ENCODE measurements at regions not wholly inside any gene's neighbourhood (a gene's known extent, or its start where the extent isn't known, plus 50 kb on each side); places are given as distances from the start of the nearest gene placed in this dataset.

DNA sequence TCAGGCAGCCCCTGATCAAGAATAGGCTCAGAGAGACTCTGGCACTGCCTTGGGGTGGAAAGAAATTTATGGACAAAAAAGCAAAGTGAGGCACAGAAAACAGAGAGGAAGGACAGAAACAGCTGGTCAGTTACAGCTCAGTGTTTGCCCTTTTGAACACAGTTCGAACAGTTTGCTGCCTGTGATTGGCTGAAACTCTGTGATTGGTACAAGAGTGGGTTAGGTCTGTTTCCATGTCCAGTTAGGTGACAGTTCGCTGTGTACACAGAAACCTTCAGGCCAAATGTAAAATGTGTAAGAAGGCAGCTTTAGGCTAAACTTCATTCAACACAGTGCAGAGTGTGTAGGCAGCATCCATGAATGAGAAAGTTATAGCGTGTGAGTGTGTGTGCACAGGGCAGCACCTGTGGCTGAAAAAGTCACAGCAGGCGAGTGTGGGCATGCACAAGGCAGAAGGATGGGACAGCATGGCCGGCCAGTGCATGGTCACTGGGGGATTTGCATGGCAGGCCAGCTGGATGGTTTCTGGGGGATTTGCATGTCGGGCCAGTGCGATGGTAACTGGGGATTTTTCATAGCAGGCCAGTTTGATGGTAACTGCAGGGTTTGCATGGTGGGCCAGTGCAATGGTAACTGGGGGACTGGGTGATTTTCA, 75.4 kb upstream of the FRMD1 start:
- peak; percentile 49 for DNase-seq

- DNase-seq, result no peak
Measured at GRCh38 chr6:168153553-168153952, 74.5 kb upstream of the FRMD1 start.

- DNase-seq, result peak; percentile 28
Measured at GRCh38 chr6:168152980-168153379, 74.0 kb upstream of the FRMD1 start.

GRCh38 chr6:168152306-168152963, 73.4 kb upstream of the FRMD1 start:
- peak; percentile 26 for DNase-seq

DNA sequence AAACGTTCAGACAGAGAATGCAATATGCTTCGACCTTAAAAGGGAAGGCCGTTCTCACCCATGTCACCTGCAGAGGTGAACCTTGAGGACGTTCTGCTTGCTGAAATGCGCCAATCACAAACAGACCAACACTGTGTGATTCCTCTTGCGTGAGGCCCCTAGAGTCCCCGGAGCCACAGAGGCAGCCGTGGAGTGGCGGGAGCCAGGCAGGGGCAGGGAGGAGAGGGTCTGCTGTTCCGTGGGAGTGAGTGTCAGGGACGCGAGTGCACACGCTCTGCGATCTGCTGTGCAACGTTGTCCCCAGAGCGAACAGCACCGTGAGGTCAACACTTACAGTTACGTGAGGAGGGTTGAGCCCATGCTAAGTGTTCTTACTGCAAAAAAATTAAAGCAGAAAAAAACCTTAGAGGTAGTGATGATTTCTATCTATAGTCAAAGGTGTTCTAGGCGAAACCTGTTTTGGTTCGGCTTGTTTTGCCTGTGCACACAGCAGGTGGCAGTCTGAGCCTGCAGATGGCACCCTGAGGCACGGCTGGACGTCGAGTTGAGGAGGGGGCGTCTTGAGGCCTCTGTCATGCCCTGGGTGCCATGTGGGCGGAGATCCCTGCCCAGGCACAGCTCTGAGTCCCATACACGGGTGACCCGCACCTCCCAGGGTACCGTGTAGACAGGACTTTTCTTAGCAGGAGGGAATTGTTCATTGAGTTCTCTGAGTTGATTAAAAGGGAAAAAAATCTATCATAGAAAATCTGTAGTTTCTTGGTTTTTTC, 71.7 kb upstream of the FRMD1 start:
- DNase-seq, result peak; percentile 75

DNA sequence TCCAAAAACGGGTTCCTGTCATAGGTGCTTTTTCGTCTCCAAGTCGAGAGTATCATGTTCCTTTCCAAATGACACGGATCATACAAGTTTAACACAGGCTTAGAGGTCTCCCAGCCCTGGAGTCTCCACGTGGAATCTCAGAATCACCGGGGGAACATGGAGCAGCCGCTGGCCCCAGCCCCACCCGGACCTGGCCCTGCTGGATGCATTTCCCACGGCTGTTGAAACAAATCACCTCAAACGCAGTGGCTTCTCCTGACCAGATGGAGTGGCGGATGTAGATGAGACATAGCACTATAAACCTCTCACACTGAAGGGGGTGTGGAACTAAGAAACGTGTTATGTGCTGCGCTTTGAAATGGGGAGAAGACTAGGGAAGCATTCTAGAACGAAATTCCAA, 70.0 kb upstream of the FRMD1 start:
- peak; percentile 55 for DNase-seq

- DNase-seq, result peak; percentile 47
Measured at GRCh38 chr6:168148231-168148849, 69.3 kb upstream of the FRMD1 start.

DNA sequence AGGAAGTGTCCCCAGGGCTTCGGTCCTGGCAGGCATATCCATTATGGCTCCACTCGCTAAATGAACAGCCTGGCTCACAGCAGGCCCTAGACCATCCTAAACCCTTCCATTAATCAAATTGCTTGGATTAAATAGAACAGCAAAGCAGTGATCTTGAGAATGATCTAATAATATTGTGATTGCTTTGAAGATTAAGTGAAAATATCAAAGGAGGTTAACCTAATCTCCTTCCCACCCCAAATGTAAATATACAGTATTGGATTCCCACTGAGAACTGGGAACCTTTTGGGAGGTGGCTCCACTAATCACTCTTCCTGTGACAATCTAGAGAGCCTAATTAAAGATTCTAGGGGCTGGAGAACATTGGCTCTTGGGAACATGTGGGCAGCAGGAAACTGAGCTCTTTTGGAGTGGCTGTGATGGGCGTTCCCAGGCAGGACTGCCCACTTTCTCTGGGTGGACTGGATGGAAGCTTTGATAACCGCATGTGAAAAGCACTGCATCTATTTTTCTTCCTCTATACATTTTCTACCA, 68.3 kb upstream of the FRMD1 start:
- peak; percentile 14 for DNase-seq

DNA sequence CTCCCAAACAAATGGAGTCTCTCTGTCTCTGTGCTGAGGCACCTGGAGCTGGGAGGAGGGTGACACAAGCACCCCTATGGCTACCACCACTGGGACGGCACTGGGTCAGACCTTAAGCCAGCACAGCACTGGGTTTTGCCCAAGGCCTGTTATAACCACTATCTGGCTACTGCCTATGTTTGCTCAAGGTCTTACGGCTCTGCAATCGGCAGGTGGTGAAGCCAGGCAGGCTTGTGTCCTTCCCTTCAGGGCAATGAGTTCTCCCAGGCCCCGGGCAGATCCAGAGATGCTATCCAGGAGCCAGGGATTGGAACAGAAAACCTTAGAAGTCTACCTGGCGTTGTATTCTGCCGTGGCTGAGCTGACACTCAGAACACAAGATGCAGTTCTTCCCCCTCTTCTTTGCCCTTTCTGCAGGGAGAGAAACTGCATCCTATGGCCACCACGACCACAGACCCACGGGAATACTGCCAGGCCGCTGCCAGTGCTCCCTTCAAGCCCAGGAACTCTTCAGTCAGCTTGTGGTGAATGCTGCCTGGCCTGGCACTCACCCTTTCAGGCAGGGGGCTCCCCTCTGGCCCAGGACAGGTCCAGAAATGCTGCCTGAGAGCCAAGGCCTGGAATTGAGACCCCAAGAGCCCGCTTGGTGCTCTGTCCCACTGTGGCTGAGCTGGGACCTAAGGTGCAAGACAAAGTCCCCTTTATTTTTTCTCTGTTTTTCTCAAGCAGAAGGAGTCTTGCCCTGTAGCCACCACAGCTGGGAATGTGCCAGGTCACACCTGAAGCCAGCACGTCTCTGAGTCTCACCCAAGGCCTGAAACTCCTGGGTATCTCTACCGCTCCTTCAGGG, 67.0 kb upstream of the FRMD1 start:
- DNase-seq, result peak; percentile 45

GRCh38 chr6:168139121-168139520, 60.1 kb upstream of the FRMD1 start:
- peak; percentile 11 for DNase-seq

GRCh38 chr6:168138436-168138835, 59.4 kb upstream of the FRMD1 start:
- no peak for DNase-seq

DNA sequence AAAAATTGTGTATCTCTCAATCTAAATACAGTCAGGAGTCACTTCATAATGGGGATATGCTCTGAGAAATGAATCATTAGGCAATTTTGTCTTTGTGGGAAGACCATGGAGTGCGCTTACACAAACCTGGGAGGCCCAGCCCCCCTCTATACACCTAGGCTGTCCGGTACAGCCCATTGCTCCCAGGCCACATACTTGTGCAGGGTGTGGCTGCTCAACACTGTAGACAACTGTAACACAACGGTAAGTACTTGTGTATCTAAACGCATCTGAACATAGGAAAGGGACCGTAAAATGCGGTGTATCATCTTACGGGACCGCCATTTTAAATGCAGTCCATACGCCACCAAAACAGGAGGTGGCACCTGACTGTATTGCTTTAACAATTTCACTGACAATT, 58.0 kb upstream of the FRMD1 start:
- DNase-seq, result peak; percentile 16

GRCh38 chr6:168136622-168137021, 57.6 kb upstream of the FRMD1 start:
- DNase-seq, result no peak

GRCh38 chr6:168136001-168136400, 57.0 kb upstream of the FRMD1 start:
- DNase-seq, result peak; percentile 22

DNA sequence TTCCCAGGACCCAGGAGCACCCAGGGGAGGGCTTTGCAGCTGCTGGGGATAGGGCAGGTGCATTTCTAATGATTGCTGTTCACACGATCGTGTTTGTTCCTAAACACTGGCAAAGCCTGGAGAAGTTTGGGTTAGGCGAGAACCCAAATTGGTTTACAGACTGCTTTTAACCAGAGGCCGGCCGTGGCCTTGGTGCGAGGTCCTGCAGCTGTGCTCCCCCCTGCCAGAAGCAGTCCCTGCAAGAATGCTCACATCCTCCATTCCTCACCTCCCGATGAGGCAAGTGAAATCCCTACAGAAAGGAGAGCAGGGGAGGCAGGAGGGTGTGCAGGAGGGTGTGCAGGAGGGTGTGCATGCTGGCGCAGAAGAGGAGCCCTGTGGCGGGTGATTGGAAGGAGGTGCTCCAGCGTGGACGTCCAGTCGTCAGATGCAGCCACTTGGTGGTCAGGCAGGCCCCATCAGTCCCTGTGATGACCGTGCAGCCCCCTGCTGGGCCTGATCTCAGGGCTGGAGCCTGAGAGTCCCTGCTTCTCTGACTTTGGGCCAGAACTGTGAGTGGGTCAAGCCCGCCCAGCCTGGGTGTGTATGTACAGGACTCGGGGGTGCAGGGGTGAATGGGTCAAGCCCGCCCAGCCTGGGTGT, 55.7 kb upstream of the FRMD1 start:
- DNase-seq, result peak; percentile 51

- peak; percentile 50 for DNase-seq
Measured at GRCh38 chr6:168133687-168134559, 54.9 kb upstream of the FRMD1 start.

GRCh38 chr6:168133168-168133561, 54.2 kb upstream of the FRMD1 start:
- peak; percentile 52 for DNase-seq

DNA sequence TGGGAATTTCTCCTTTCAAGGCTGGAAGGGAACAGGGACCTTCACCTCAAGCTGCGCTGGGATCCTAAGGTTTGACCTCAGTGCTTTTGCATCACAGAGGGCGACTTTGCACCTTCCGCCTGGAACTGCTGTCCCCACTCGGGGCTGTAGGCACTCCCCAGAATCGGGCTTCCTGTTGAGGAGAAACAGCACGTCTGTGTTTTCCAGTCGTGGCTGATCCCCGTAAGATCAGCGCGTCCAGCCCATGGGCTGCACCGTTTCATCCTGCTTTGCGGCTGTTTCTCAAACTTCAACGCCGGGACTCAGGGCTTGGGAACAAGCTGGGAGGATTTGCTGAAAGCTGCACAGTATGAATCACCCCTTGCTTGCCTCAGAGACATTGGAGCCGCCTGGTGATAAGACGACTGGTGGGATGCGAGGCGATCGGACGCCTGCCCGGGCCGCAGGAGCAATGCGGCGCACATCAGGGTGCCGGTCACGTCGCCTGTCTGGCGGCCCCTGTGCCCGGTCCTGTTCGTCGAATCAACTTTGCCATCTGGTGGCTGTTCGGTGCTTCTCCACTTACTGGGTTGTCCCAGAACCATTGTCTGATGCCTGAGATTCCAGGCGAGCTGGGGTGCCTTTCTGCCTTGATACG, 53.6 kb upstream of the FRMD1 start:
- DNase-seq, result peak; percentile 88

DNA sequence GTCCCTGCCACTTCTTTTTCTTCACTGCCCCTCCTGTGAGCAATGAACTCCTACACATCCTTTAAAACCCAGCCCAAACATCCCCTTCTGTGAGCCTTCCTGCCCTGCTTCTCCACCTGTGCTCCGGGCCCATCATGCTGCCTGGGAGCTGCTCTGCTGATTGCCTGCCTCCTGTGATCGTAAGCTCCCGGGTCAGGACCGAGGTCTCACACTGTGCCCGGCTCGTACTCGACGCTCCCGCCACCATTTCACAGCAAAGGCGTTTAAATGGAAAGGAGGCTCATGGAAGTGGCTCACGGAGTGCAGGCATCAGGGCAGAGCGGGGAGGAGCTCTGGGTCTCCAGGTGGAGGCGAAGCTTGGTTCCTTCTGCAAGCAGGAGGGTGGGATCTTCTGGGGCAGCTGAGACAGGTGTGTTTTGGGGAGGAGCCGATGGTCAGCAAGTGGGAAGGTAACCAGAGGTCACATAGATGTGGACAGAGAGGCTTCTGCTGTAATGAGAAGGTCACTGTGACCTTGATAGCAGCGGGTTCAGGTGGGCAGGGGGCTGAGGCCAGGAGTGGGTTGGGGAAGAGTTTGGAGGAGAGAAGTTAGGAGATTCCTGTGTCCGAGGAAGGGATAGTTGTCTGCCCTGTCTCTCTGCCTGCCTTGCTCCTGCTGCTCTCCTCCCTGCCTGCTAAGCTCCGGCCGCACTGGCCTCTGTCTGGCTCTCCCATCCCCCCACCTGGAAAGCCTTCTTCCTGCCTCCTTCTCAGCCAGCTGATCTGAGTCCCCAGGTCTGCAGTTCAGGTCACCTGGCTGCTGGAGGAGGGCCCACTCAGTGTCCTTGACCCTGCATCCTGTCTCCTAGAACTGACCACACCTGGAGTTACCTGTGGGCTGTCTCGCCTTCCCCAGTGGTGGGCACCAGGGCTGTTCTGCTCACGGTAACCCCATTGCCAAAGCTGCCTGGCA, 52.7 kb upstream of the FRMD1 start:
- DNase-seq, result peak; percentile 69
